Raji (cell line): ENCODE measurements at regions not wholly inside any gene's neighbourhood (a gene's known extent, or its start where the extent isn't known, plus 50 kb on each side); places are given as distances from the start of the nearest gene placed in this dataset.

Source experiments
- POLR2A ChIP-seq: IDR thresholded peaks from 2 replicates; pipeline ENCODE4 v1.6.1; 2011; ENCODE audit warnings: low read depth, low read length, control low read depth; ENCODE audit not compliant: insufficient read depth

DNA sequence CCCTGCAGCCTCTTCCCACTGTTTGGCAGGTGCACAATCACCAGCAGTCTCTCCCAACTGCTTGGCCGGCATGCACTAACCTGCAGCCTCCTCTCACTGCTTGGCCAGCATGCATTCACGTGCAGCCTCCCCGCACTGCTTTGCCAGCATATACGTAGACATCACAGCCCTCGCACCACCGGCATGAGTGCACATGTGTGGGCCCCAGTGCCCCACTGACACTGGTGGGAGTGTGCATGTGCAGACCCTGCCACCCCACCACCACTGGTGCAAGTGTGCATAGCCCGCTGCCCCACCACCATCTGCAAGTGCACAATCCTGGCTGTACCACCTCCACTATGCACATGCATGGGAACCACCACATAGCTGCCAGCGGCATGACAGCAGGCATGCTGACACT is 127.5 kb upstream of the SOX9 start:
- no peak for TF ChIP-seq POLR2A

DNA sequence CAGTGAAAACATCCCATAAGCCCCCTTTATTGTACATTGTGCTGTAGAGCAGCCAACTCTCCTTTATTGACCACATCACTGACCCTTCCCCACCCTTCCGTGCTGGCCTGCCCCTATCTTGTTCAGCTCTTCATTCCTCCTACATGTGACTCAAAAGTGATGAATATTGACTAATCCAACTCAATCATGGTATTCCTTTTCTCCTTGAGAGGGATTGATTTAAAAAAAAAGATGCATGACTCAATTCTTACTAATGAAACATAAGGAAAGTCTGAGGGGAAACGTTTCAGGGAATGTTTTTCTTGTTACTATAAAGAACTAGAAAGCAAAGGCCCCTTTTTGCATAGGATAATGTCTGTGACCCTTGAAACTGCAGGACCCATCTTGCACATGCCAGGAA is 125.2 kb upstream of the SOX9 start:
- TF ChIP-seq POLR2A: no peak

DNA sequence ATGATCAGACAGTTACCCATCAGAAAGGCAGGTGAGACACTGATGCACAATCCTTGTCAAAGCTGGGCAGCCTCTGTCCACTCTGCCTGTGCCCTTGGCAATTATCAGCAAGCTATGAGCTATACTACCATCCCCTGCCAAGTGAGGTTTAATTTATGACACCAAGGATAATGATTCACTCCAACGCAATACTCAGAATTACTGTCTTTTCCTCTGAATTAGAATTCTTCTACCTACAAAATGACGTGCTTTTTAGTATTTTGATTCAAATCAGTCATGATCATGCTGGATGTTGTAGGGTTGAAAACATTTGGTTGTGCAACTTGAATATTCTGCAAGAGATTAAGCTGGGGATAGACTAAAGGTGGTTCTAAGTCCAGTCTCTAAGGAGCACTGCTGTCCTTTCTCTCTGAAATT is 116.8 kb upstream of the SOX9 start:
- no peak for TF ChIP-seq POLR2A

DNA sequence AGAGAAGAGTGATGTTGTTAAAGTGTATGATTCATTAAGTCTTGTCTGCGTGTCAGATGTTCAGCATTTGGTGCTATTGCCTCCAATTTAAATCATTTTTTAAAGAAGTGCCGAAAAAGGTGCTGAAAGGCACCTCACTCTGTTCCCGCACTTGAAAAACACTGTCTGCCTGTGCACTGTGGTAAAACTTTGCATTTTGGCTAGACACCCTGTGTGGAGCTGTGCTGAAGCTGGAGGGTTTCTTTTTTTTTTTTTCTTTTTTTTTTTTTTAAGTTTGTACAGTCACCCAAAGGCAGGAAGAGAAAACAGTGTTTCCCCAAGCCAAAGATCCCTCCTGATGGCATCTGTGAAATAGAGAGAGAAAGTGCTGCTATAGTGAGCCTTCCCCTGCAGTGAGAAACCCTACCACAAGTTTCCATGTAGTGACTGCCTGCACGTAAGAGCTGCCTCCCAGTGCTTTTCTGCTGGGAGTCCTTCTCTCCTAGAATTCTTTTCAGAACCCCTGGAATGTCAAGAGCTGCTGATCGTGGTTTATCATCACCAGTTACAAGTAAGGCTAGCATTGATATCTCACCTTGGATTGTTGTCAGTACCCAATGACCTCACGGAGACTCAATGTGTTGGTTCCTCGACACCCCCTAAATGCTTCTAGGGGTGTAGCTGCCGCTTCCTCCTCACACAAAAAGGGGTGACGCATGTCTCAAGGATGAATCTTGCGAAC is 116.0 kb upstream of the SOX9 start:
- no peak for TF ChIP-seq POLR2A

DNA sequence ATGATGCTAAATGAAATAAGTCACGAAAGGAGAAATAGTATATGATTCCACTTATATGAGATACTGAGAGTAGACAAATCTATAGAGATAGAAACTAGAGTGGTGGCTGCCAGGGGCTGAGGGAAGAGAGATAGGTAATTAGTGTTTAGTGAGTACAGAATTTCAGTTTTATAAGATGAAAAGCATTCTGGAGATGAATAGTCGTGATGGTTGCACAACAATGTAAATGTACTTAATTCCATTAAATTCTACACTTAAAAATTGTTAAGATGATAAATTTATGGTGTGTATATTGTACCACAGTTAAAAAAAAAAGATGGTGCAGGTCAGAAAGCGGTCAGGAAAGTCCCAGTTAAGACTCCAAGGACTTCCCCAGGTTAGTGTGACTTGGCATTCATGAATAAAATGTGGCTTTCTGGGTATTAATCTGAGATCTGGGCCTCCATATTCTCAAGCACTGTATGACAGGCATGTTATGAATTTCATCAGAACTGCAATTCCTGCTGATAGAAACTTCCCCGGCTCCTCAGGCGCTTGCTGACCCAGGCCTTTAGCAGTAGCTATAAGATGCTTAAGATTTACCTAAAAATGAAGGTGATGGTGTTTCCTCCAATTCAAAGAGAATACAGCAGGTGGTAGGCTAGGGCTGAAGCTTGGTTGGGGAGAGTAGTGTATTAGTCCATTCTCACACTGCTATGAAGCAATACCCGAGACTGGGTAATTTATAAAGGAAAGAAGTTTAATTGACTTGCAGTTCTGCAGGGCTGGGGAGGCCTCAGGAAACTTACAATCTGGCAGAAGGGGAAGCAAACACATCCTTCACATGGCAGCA is 115.3 kb upstream of the SOX9 start:
- TF ChIP-seq POLR2A: no peak

DNA sequence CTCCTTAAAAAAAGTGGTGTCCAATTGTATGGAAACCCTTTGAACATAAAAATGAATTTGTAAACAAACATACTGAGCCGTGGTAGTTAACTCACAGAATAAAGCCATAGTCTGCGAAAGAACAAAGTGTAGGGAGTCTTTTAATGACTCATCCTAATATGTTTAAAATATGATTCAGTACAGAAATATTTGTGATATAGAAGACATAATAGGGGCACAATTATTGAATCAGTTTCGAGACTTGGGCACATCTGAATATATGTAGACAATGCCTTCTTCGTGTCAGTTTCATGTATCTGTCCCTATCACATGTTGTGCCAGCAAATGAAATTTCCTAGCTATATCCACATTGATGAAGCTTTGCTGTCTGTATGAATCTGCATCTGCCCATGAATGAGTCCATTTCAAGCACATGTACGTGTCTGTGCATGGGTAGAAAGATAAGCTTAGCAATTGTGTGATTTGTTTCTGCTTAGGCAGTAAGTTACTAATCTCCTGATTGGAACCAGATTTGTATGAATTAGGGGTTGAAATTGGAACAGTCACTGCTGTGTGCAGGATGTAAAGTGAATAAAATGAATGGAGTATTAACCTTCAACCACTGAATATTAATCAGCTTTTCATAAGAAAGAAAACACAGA is 112.5 kb upstream of the SOX9 start:
- no peak for TF ChIP-seq POLR2A

DNA sequence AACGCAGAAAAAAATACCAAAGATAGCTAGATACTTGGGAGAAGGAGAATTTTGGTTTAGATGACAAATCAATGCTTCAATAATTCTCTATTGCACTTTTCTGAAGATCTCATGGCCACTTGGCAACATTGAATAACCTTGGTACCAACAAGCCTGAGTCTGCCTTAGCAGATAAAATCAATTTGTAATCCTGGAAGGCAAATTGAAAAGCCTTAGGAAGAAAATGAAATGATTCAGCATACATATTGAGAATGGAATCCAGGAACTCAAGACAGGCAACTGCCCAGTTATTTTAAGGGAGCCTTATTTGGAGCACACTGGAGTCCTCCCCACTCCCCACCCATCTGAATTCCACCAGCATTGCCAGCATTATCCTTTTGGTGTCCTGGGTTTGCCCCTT is 109.3 kb upstream of the SOX9 start:
- no peak for TF ChIP-seq POLR2A

DNA sequence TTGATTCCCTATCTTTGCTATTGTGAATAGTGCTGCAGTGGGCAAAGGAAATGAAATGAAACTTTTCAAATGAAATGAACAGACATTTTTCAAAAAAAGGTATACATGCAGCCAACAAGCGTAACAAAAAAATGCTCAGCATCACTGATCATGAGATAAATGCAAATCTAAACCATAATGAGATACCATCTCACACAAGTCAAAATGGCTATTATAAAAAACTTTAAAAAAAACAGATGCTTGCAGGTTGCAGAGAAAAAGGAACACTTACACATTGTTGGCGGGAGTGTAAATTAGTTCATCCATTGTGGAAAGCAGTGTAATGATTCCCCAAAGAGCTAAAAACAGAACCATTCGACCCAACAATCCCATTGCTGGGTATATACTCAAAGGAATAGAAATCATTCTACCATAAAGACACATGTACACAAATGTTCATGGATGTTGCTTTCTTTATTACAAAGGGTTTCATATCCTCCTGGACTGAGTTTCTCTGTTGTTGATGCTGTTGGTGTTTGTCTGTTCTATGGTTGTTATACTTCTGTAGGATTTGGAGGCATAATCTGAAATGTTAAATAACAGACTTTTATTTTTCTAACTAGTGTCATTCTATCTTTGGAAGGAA is 99.3 kb upstream of the SOX9 start:
- peak; percentile 35; the same call in 1 of the 2 replicates for TF ChIP-seq POLR2A

DNA sequence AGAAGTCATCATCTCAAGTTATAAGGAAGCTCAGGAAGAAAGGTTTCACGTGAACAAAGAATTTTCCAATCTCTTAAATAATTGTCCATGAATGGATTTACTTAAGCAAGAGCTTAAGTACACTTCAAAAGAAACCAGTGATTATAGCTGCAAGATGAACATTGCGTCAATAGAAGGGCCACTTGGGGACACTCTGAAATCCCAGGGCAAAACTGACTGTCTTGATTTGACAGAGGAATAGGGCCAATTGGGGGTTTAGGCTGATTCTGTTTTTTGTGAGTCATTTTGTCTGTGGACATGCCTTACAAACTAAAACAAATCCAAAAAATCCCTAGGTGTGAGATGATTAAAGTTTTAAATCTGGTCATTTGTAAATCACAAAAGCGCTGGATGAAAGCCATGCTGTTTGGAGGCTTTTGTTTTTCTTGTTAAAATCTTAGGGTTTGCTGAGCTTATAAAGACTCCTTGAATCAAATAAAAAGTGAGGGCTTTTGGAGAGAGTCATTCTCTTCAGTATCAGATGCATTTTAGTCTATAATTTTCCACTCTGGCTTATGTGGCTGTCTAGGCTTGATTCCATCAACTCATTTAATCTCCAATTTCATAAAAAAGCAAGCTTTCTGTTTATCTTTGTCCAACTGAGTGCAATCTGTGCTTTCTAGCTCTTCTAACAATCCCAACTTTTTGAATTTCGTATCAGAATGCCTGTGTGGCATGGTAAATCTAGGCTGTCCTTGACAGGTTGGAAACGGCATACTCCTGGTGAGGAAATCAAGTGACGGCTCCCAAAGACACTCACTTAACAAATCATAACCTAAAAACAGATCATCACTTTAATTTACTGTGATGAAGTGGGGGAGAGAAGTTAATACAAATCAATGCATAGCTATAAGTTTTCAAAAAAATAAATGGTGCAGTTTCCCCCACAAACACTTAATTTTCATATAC is 98.2 kb upstream of the SOX9 start:
- no peak for TF ChIP-seq POLR2A

DNA sequence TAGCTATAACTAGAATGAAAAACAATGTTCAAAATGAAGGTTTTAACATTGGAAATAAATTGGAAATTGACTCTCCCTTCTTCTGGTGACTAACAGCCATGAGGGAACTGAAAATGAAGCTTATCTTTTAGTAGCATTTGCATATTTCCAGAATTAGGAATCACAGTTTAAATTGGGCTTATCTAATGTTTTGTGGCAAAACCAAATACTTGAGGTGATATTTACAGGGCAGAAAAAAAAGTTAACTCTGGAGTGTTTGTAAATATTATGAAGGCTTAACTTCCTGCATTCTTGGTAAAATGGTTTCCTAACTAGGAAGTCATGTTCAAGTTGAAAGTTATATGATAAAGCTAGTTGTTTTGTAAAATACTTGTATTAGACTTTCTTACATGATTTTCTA is 96.4 kb upstream of the SOX9 start:
- TF ChIP-seq POLR2A: no peak

DNA sequence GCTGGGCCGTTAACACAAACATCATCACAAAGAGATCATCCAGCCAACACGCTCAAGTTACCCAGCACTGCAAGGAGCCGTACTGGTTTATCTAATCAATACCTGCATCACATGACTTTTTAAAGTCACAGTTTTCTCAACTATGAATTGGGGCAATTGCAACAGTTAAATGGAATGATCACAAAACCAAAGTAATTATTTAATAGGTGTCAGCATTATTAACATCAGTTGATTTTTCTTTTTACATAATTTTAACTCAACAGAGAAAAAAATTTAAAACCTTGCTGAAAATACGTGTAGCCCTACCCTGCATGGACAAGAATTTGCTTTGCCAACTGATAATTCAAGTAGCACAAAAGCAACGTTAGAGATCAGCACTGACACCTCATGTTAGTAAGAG is 95.7 kb upstream of the SOX9 start:
- no peak for TF ChIP-seq POLR2A

DNA sequence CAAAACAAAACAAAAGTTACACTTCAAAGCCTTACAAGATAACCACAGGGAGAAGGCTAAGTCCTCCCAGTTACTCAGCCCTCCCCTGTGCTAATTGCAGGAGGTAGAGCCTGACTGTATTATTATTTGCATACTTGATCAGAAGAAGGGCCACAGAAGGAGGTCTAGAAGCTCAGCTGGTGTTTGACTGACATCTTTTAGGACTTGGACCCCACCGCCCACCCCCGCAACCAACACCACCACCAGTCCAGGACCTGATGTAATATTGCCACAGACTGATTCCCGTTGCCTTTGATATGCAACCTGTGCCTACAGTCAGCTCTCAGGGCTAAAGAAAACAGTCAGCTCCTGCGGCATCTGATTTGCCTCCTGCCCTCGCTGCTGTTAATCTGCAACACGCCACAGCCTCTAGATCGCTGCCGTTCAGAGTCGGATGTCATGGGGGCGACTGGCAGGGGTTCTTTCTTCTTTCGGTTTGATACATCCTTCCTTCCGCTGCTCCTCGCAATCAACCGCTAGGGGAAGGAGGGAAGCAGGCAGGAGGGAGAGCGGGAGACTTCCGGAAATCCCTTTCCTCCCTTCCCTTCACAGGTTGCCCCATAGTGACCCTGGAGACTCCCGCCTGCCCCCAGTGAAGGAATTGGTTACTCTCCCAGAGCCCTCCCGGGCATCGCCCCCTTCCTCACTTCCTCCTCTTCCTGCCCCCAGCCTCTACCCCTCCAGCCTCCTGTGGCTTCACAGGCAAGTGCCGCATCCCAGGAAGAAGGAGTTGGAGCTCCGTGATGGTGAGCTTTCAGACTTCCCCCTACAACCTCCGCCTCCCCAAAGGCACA is 90.5 kb upstream of the SOX9 start:
- peak; percentile 60; the same call in 1 of the 2 replicates for TF ChIP-seq POLR2A

DNA sequence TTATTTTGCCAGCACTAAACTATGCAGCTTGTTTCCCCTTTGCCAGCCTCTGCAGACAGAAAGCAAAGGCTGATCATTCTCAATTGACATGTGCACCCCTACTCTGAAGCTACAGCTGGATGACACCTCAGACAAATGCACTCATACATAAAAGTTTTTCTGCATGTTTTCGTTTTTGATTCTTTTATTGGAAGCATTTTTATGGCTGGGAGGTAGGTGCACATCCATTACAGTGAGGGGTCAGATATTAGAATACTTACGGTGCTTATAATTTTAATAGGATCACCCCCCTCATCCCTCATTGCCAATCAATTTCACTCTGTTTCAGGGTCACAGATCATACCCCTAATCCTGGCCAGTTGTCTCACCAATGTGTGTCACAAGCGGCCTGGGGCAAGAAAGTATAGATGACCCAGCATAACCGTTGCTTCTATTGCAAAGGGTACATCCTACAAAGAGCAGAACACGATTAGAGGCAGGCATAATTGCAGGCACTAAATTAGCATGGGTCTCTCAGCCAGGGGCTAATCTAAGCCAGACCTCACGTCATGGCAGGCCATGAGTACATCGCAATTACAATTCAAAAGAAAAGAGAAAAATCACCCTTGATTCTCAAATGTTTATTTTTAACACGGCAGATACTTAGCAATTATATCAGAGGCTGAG is 89.5 kb upstream of the SOX9 start:
- TF ChIP-seq POLR2A: no peak
